Retina (tissue), 1 donor: ENCODE measurements at regions not wholly inside any gene's neighbourhood (a gene's known extent, or its start where the extent isn't known, plus 50 kb on each side); places are given as distances from the start of the nearest gene placed in this dataset.

Experiments used
- DNase-seq: peaks from one replicate; pipeline ENCODE4 v3.0.0-alpha.2; 2016

- DNase-seq = no peak
Observed at GRCh38 chr5:82800826-82801225, 276.4 kb downstream of the TMEM167A start.

GRCh38 chr5:82799361-82800077, 277.7 kb downstream of the TMEM167A start:
- DNase-seq = no peak

DNA sequence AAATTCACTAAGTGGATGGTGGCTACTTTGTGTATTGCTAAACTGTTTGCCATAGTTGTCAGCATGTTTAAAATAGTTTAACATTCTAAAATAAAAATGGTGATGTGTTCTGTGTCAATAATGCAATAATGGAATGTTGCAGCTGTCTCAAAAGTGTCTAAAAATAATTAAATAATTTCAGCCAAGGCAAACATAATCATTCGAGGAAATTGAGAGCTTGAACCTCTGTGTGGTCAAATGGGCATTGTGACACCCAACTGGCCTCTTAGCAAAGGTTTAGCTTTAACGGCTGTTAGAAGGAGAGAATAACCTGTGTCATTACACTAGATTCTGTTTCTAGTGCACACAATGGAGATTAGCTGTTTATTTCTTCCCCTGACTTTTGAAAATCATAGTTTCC, 278.5 kb downstream of the TMEM167A start:
- no peak for DNase-seq

GRCh38 chr5:82796643-82797416, 280.4 kb downstream of the TMEM167A start:
- DNase-seq = no peak

DNA sequence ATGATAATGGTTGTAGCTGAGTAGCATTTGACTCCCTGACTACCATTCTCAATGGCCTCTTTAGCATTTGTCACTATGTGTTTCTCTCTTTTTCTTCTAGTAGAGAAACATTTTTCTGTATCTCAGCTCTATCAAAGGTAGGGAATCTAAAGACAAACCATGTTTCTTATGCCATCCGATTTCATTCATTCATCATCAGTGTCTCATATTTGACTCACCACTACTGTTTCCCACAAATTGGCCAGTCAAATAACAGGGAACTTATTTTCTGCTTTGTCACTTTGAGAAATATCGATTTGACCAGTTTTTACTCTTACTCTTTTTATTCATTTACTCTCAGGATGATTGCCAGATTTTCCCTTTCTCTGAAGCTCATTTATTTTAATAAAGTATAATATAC, 282.3 kb downstream of the TMEM167A start:
- no peak for DNase-seq

DNA sequence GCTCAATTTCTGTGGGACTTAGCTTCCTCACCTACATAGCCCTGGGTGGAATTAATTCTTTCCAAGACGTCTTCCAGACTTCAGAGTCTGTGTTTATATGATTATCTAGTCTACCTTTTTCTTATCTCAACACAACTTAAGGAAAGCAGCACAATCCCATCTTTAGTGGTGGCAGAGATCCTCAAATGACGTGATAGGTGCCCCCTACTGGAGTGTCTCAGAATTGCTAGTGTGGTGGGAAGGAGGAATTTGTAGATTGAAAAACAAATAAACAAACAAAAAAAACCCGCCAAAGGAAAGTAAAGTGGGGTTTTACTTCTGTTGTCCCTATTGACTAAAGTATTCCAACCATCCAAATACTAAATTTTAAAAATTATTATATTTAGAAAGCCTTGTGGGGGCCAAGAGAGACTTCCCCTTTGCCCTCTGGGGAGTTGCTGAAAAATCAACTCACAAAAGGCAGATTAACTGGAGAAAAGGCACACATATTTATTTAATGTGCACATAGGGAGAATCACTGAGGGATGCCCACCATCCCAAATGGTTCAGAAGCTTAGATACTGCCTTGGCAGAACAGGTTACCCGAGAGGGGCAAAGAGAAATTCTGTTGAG, 283.3 kb downstream of the TMEM167A start:
- DNase-seq = no peak

DNA sequence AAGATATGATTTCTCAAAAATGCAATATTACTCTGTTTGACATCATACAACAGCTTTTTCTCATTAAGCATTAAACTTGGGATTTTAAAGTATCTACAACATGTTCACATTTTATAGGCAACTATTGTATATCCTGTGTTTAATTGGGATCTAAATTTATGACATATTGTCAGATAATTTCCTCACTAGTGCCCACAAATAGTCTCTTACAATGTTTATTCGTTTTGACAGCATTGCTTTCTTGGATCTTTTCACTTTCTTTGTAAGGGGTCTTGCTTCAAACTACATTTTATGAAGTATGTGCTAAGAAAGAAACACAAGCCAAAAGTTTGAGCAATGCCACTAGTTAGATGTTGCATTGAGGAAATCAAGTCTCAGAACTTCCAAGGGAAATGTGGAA, 285.1 kb downstream of the TMEM167A start:
- DNase-seq = no peak

- no peak for DNase-seq
Observed at GRCh38 chr5:82789095-82789494, 288.1 kb downstream of the TMEM167A start.

- no peak for DNase-seq
Observed at GRCh38 chr5:82786748-82787147, 290.4 kb downstream of the TMEM167A start.

DNA sequence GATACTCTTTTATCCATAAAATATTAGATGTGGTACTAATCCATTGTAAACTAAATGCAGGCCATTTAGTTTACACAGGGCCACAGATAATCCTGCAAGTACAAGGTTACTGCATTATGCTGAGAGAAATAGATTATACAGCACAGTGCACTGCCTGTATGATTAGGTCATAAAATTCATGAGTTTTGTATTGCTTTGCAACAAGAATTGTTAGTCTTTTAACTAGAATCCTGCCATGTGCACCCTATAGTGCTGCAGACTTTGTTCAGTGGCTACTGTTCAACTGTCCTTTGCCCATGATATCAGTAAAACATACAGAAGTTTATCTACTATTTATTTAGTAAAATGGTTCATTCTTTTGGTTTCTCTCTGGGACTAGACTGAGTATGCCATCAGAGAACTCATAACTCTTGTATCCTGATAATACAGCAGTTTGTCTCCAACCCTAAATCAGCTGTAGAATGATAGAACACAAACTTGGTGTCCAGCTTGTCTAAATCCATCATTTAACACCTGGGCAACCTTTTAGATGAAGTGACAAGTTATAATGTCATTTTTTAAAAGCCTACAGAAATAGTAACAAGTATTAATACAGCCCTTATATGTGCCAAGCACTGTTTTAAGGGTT, 291.2 kb downstream of the TMEM167A start:
- DNase-seq = no peak

- DNase-seq = no peak
Observed at GRCh38 chr5:82785456-82785855, 291.7 kb downstream of the TMEM167A start.

DNA sequence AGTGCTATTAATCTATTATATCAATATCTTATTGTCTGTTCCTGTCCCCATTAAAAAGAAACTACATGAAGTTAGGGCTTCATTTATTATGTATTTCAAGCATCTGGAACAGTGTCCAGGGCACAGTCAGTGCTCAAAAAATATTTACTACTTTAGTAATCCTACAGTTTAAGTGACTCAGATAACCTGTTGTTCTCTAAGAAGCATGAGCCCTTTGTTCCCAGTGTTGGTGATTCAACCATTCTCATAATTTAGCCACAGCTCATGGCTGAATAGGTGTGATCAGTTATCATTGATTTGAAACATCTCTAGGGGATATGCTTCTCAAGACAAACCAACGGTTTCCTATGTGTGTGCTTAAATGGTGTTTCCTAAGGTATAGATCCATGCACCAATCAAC, 292.7 kb downstream of the TMEM167A start:
- DNase-seq = no peak

GRCh38 chr5:82777106-82777505, 300.1 kb downstream of the TMEM167A start:
- DNase-seq = no peak

DNA sequence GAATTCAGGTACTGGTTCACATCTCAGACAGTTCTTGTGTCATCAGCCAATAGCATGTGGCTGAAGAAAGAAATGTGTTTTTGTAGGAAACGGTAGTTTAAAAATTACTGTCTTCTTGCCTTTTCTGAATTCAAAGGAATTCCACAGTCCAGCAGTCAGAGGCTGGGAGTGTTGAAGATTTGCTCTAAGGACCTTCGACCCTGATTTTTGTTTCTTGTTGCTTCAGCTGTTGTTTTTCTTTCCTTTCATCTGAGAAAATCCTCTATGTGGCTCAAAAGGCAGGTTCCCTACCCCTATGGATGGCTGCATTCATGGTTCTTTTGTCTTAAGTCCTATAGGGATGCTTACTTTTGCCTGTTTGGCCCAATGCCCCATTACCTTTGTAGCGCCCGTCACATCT, 304.9 kb downstream of the TMEM167A start:
- no peak for DNase-seq

DNA sequence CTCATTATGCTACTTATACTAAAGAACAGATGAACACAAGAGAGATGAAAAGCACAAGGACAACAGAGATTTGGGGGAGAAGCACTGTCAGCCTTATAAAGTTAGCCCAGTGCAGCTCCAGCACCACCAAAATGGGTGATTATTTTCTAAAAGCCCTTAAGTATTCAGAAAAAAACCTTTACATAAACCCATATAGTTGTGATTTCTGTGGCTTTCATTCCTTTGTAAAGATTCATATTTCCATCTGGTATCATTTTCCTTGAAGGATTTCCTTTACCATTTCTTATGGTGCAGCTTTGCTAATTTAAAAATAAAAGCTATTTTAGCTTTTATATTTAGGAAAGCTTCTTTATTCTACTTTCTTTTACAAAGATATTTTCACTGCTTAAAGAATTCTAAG, 311.0 kb downstream of the TMEM167A start:
- DNase-seq = no peak

DNA sequence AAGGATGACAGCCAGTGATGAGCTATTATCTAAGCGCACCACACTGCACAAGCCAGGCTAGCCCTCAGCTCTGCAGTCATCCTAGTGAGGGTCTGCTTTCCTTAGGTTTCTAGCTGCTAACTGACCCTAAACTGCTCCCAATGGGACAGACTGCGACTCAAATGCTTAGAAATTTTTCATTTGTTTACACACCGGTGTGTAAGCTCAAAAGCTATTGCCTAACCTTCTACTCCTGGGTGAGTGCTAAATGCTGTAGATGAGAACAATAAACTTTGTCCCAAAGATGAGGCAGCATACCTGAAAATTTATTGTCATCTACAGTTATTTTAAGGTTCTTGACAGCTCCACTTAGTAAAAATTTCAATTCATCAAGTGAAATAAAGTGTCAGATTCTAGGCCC, 311.4 kb downstream of the TMEM167A start:
- DNase-seq = no peak

DNA sequence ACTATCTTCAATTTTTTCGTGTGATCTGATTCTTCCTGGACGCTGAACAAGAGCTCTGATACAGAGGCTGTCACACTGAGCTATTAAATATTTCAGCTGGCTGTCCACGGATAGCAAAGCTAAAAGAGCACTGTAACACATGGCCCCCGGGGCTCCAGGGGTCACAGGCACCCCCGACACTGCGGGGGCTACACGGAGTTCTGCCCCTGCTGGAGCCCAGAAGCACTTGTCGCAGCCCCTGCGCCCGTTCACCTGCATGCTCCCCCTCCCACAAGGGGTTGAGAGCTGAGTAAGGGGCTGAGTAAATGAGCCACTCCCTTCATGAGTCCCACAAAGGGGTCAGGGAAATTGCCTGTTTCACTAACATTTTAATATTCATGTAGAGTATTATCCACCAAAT, 316.3 kb downstream of the TMEM167A start:
- DNase-seq = no peak

- DNase-seq = no peak
Observed at GRCh38 chr5:82758881-82759280, 318.3 kb downstream of the TMEM167A start.

DNA sequence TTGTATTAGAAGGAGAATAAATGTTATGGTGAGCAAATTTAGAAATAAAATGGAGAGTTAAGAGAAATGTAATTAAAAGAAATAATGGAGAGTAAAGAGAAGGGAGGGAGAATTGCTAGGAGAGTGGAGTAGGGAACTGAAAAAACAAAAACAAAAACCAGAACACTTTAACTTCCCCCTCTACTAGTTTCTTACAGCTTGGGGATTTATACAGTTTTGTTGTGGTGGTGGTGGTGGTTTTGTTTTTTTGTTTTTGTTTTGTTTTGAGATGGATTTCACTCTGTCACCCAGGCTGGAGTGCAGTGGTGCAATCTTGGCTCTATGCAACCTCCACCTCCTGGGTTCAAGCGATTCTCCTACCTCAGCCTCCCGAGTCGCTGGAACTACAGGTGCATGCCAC, 322.4 kb downstream of the TMEM167A start:
- no peak for DNase-seq

GRCh38 chr5:82754036-82754746, 323.0 kb downstream of the TMEM167A start:
- no peak for DNase-seq

GRCh38 chr5:82753374-82753773, 323.8 kb downstream of the TMEM167A start:
- DNase-seq = no peak

DNA sequence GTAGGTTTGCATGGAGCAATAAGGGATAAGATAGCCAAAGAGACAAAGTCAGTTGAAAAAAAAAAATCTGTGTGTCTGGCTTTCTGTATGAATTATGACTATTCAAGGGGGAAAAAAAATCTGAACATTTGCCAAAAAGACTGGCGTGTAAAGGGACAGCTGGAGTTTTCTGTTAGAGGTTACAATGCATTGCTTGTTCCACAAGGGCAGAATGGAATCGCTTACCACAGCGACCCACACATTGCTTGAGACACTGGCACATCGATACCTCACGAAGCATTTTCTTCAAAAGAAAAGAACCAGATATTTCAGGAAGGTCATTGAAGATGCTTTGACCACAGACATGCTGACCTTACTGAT, 327.8 kb downstream of the TMEM167A start:
- DNase-seq = no peak
